NCI-H226 (cell line): ENCODE measurements at regions not wholly inside any gene's neighbourhood (a gene's known extent, or its start where the extent isn't known, plus 50 kb on each side); places are given as distances from the start of the nearest gene placed in this dataset.

Experiments used
- DNase-seq: peaks from one replicate; pipeline ENCODE4 v3.0.0-alpha.2; 2015

GRCh38 chr4:81860111-81860510 lies 388.4 kb upstream of the RASGEF1B start:
- DNase-seq = no peak

- DNase-seq = no peak
Measured at GRCh38 chr4:81854406-81854805, 382.7 kb upstream of the RASGEF1B start.

- no peak for DNase-seq
Measured at GRCh38 chr4:81852031-81852715, 380.5 kb upstream of the RASGEF1B start.

GRCh38 chr4:81850701-81851100 lies 379.0 kb upstream of the RASGEF1B start:
- DNase-seq = no peak

GRCh38 chr4:81845761-81846160 lies 374.1 kb upstream of the RASGEF1B start:
- DNase-seq = no peak

GRCh38 chr4:81845273-81845672 lies 373.6 kb upstream of the RASGEF1B start:
- DNase-seq = peak; percentile 74

GRCh38 chr4:81844717-81845116 lies 373.0 kb upstream of the RASGEF1B start:
- DNase-seq = peak; percentile 68

GRCh38 chr4:81839347-81840042 lies 367.8 kb upstream of the RASGEF1B start:
- peak; percentile 26 for DNase-seq

GRCh38 chr4:81838586-81838985 lies 366.9 kb upstream of the RASGEF1B start:
- no peak for DNase-seq

GRCh38 chr4:81836716-81837115 lies 365.0 kb upstream of the RASGEF1B start:
- no peak for DNase-seq

GRCh38 chr4:81833576-81833975 lies 361.9 kb upstream of the RASGEF1B start:
- DNase-seq = no peak

- DNase-seq = peak; percentile 51
Measured at GRCh38 chr4:81828991-81829390, 357.3 kb upstream of the RASGEF1B start.

GRCh38 chr4:81827577-81828202 lies 356.0 kb upstream of the RASGEF1B start:
- no peak for DNase-seq

GRCh38 chr4:81826817-81827424 lies 355.2 kb upstream of the RASGEF1B start:
- DNase-seq = no peak

- DNase-seq = no peak
Measured at GRCh38 chr4:81826335-81826734, 354.6 kb upstream of the RASGEF1B start.

GRCh38 chr4:81818385-81818920 lies 346.7 kb upstream of the RASGEF1B start:
- DNase-seq = no peak

- DNase-seq = no peak
Measured at GRCh38 chr4:81816031-81816761, 344.5 kb upstream of the RASGEF1B start.

GRCh38 chr4:81814987-81815541 lies 343.4 kb upstream of the RASGEF1B start:
- peak; percentile 11 for DNase-seq

- no peak for DNase-seq
Measured at GRCh38 chr4:81811562-81812293, 340.0 kb upstream of the RASGEF1B start.

GRCh38 chr4:81808011-81808672 lies 336.4 kb upstream of the RASGEF1B start:
- DNase-seq = peak; percentile 65

- DNase-seq = no peak
Measured at GRCh38 chr4:81807386-81807785, 335.7 kb upstream of the RASGEF1B start.
